Ishikawa (cell line): ENCODE measurements at regions not wholly inside any gene's neighbourhood (a gene's known extent, or its start where the extent isn't known, plus 50 kb on each side); places are given as distances from the start of the nearest gene placed in this dataset.

Experiments
- CEBPB ChIP-seq: IDR thresholded peaks from 2 replicates; pipeline ENCODE4 v1.6.1; 2012
- CREB1 ChIP-seq: IDR thresholded peaks from 2 replicates; pipeline ENCODE4 v1.6.1; 2012; ENCODE audit warnings: low read depth
- EGR1 ChIP-seq: IDR thresholded peaks from 2 replicates; pipeline ENCODE4 v1.6.1; 2012
- EP300 ChIP-seq: IDR thresholded peaks from 2 replicates; pipeline ENCODE4 v1.6.1; 2012; ENCODE audit warnings: borderline replicate concordance
- FOXM1 ChIP-seq: IDR thresholded peaks from 2 replicates; pipeline ENCODE4 v1.6.1; 2012; ENCODE audit warnings: low read depth, borderline replicate concordance
- NFIC ChIP-seq: IDR thresholded peaks from 2 replicates; pipeline ENCODE4 v1.6.1; 2012
- RAD21 ChIP-seq: IDR thresholded peaks from 2 replicates; pipeline ENCODE4 v1.6.1; 2012; ENCODE audit warnings: low read depth
- TAF1 ChIP-seq: IDR thresholded peaks from 2 replicates; pipeline ENCODE4 v1.6.1; 2012; ENCODE audit warnings: low read depth, mild to moderate bottlenecking
- TCF12 ChIP-seq: IDR thresholded peaks from 2 replicates; pipeline ENCODE4 v1.6.1; 2012; ENCODE audit warnings: low read depth
- TEAD4 ChIP-seq: IDR thresholded peaks from 2 replicates; pipeline ENCODE4 v1.6.1; 2012
- YY1 ChIP-seq: IDR thresholded peaks from 2 replicates; pipeline ENCODE4 v1.6.1; 2012; ENCODE audit warnings: low read depth
- ZBTB7A ChIP-seq: IDR thresholded peaks from 2 replicates; pipeline ENCODE4 v1.6.1; 2012; ENCODE audit warnings: low read depth
- TF ChIP-seq, protein P1 (sequence below): IDR thresholded peaks from 2 replicates; pipeline ENCODE4 v1.6.1; 2012; ENCODE audit warnings: low read depth, mild to moderate bottlenecking
- TF ChIP-seq, protein P2 (sequence below): IDR thresholded peaks from 2 replicates; pipeline ENCODE4 v1.6.1; 2012
- TF ChIP-seq, protein P3 (sequence below): IDR thresholded peaks from 2 replicates; pipeline ENCODE4 v1.6.1; 2012

DNA sequence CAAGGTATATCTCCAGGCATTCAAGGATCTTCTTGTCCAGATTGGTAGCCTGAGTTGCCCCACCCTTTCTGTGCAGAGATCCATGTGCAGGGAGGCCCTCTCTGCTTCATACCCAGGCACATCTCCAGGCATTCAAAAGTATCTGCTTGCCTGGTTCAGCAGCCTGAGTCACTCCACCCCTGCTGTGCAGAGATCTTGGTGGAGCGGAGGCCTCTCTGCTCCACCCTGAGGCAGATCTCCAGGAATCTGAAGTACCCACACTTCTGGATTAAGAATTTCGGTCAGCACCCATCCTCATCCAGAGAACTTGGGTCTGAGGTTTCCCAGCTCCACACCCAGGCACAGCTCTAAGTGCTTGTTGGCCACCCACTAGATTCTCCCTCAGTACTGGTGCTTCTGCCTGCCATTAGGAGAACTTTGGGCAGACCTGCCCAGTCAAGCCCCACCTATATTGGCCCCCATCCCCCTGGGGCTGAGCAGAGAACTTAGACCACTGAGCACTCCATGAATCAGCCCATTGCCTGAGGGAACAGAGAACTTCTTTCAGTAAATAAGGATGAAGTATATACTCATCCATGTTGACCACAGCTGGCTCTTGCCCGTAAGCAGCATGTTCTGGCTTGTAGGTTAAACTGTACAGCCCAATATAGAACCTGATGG, 199.5 kb upstream of the ZCCHC13 start:
- TF ChIP-seq EP300 (no peak), CREB1 (no peak), NFIC (no peak), EGR1 (no peak), RAD21 (no peak), ZBTB7A (no peak), TCF12 (no peak), CEBPB (no peak), YY1 (no peak), TAF1 (no peak), FOXM1 (no peak), TEAD4 (no peak)
- TF ChIP-seq, protein P1, sequence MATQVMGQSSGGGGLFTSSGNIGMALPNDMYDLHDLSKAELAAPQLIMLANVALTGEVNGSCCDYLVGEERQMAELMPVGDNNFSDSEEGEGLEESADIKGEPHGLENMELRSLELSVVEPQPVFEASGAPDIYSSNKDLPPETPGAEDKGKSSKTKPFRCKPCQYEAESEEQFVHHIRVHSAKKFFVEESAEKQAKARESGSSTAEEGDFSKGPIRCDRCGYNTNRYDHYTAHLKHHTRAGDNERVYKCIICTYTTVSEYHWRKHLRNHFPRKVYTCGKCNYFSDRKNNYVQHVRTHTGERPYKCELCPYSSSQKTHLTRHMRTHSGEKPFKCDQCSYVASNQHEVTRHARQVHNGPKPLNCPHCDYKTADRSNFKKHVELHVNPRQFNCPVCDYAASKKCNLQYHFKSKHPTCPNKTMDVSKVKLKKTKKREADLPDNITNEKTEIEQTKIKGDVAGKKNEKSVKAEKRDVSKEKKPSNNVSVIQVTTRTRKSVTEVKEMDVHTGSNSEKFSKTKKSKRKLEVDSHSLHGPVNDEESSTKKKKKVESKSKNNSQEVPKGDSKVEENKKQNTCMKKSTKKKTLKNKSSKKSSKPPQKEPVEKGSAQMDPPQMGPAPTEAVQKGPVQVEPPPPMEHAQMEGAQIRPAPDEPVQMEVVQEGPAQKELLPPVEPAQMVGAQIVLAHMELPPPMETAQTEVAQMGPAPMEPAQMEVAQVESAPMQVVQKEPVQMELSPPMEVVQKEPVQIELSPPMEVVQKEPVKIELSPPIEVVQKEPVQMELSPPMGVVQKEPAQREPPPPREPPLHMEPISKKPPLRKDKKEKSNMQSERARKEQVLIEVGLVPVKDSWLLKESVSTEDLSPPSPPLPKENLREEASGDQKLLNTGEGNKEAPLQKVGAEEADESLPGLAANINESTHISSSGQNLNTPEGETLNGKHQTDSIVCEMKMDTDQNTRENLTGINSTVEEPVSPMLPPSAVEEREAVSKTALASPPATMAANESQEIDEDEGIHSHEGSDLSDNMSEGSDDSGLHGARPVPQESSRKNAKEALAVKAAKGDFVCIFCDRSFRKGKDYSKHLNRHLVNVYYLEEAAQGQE: no peak
- TF ChIP-seq, protein P2, sequence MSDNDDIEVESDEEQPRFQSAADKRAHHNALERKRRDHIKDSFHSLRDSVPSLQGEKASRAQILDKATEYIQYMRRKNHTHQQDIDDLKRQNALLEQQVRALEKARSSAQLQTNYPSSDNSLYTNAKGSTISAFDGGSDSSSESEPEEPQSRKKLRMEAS: no peak
- TF ChIP-seq, protein P3, sequence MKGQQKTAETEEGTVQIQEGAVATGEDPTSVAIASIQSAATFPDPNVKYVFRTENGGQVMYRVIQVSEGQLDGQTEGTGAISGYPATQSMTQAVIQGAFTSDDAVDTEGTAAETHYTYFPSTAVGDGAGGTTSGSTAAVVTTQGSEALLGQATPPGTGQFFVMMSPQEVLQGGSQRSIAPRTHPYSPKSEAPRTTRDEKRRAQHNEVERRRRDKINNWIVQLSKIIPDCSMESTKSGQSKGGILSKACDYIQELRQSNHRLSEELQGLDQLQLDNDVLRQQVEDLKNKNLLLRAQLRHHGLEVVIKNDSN: no peak

DNA sequence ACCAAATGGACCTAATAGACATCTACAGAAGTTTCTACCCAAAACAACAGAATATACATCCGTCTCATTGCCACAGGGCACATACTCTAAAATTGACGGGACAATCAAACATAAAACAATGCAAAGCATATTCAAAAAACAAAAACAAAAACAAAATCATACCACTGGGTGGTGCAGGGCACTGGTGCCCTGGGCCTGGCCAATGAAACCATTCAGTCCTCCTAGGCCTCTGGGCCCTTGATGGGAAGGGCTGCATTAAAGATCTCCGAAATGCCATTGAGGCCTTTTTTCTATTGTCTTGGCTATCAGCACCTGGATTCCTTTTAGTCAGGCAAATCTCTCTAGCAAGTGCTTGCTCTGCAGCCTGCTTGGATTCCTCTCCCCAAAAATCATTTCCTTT, 213.9 kb upstream of the ZCCHC13 start:
- TF ChIP-seq RAD21 (no peak), TCF12 (no peak), CREB1 (no peak), NFIC (no peak), FOXM1 (no peak), CEBPB (no peak), TAF1 (no peak), YY1 (no peak), EP300 (no peak), EGR1 (no peak)
- TF ChIP-seq, protein P2: no peak
- TF ChIP-seq, protein P3: no peak
- TF ChIP-seq, protein P1: no peak

DNA sequence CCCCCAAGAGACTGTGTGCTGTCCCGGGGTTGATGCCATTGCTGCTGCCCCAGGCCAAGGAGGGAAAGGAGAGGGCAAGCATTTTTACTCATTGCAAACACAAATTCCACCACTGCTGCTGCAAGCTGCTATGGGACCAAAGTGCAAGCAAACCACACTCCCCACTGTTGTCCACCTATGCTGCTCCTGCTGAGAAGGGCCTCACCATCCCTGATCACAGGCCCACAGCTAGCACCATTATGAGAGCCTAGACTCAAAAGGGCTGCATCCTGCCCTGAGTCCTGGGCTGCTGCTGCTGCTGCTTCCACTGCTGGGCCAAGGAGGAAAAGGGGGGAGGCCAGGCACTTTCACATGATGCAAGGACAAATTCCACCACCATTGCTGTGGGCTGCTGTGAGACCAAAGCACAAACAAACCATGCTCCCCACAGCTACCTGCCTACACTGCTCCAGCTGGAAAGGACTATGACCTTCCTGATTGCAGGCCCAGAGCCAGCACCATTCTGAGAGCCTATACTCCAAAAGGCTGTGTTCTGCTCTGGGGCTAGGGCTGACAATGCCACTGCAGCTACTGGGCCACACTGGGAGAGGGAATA, 218.2 kb upstream of the ZCCHC13 start:
- TF ChIP-seq ZBTB7A (no peak), TEAD4 (no peak)

DNA sequence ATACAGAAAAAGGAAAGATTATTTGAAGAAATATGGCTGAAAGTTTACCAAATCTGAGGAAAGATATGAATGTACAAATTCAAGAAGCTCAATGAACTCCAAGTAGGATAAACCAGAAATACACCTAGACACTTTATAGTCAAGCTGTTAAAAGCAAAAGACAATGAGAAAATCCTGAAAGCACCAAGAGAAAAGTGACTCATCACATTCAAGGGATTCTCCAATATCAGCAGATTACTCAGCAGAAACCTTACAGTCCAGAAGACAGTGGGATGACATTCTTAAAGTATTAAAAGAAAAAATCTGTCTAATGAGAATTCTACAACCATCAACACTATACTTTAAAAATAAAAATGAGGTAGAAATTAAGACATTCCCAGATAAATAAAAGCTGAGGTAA, 223.8 kb upstream of the ZCCHC13 start:
- no peak for TF ChIP-seq EGR1
- TF ChIP-seq, protein P2: no peak
- no peak for TF ChIP-seq TAF1
- no peak for TF ChIP-seq YY1
- TF ChIP-seq, protein P3: no peak
- TF ChIP-seq TCF12: no peak
- TF ChIP-seq EP300: no peak
- TF ChIP-seq FOXM1: no peak
- TF ChIP-seq NFIC: no peak
- no peak for TF ChIP-seq RAD21
- no peak for TF ChIP-seq TEAD4
- no peak for TF ChIP-seq CREB1
- no peak for TF ChIP-seq ZBTB7A
- TF ChIP-seq, protein P1: no peak
- TF ChIP-seq CEBPB: no peak
